ENCODE measurements at regions not wholly inside any gene's neighbourhood (a gene's known extent, or its start where the extent isn't known, plus 50 kb on each side); places are given as distances from the start of the nearest gene placed in this dataset.
"Not testable (repeated sequence)": the region's sequence is repeated elsewhere in the genome, so short reads cannot be mapped to it uniquely, and the experiment has no call there.

DNA sequence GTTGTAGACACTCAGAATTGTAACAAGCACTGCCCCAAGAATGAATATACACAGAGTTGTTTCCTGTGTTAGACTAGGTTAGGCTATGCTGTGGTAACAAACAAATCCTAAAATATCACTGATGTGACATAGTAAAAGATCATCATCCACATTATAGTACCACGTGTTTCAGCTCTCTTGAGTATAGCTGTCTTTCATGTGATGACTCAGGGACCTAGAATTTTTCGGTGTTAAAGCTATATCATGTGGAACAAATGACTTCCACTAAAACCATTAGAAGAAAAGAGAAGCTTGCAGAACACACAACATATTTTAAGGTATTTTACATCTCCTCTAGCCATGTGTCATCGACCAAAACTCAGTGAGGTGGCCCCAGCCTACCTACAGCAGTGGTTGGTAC is 307.9 kb upstream of the RBMS3 start:
- DNase-seq: no peak

DNA sequence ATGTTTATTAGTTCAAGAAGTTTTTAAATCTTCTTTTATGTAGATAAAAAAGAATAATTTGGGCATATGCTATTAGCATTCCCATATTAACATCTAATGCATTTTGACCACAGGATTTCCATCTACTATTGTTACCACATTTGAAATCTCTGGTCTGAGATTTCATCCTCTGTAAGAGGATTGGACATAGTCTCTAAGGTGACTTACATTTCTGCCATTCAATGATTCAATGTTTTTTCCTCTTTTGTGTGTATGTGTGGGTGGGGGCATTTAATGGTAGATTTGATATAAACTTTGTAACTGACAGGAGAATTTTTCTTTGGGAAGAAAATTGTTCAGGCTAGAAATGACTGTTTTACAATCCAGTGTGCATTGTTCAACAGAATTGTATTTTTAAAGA is 307.3 kb upstream of the RBMS3 start:
- DNase-seq: no peak

- DNase-seq: no peak
Measured at GRCh38 chr3:28978092-28978491, 302.8 kb upstream of the RBMS3 start.

- DNase-seq: no peak
Measured at GRCh38 chr3:28980131-28980530, 300.7 kb upstream of the RBMS3 start.

GRCh38 chr3:28980631-28981030 is 300.2 kb upstream of the RBMS3 start:
- no peak for DNase-seq

DNA sequence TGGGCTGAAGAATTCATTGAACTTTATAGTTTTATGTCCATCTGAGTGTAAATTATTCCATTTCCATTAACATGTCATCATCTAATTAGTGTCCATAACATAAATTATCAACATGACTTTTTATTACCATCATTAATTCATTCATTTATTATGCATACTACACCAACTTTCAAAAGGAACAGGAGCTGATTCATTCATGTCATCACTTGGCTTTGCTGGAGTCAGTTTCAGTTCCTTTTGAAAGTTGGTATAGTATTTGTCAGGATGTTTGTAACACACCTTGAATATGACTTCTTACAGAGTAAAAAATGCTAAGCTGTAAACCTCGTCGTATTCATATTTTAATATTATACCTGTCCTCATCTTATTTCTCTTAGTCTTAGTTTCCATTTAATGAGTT is 298.0 kb upstream of the RBMS3 start:
- no peak for DNase-seq

DNA sequence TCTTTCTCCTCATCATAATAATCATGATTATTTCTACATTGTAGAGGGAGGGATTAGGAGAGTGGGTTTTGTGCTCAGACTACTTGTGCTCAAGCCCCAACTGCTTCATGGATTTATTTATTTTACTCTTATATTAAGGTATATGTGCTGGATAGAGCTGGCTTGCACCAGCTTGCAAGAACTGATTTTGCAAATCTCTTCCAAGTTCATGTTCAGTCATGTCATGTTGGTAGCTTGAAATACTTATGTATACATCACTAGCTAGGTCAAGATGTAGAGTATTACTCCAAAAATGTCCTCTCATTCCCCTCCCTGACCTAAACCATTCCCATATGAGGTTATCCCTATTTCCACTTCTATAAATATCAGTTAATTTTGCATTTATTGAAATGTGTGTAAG is 293.9 kb upstream of the RBMS3 start:
- no peak for DNase-seq

GRCh38 chr3:28989646-28990089 is 291.2 kb upstream of the RBMS3 start:
- DNase-seq: no peak

GRCh38 chr3:28994161-28994905 is 286.5 kb upstream of the RBMS3 start:
- DNase-seq: no peak

DNA sequence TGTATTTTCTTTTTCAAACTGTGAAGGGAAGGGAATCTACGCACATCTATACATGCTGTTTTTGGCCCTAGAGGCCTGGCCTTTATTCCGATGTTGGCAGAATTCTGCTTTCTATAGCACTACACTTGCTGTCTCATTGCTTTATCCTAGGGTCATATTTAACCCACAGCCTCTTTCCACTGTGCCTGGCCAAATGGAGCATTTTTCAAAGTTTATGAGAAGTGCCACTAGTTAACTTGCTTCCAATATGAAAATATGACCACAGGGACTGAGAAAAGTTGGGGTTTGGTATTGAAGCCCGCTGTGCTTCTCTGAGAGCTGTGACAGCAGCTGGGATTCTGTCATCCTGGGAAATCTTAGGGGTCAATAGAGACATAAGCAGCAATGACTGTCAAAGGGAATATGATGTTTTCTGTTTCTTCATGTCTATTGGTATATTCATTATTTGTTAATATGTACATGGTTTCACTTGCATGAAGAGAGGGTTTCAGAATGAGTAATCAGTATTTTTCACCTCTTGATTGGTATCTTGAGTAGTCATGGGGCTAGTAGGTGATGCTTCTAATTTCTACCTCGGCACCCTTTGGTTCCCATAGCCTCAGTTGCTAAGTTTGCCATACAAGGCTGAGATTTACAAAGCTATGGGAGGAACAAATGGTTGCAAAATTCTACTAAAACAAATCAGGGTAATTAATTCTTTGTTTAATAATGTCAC is 275.8 kb upstream of the RBMS3 start:
- DNase-seq: no peak

- DNase-seq: no peak
Measured at GRCh38 chr3:29005862-29006261, 275.0 kb upstream of the RBMS3 start.

GRCh38 chr3:29011441-29011840 is 269.4 kb upstream of the RBMS3 start:
- DNase-seq: no peak

DNA sequence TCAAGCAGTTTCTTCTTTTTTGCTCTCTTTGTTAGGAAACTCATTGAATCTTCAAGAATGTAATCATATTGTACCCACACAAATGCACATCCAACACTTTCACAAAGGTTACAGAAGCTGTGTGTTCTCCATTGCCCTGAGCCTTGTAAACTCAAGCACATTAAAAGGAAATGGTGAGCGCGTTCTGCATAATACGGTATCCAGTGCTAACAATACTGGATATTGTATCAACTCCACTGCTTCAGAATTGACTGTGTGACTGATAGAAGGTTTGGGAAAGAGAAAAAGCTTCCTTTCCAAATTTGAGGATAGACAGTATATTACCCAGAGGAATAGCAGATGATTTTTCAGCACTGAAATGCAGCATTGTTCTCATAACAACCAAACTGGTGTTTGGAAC is 268.9 kb upstream of the RBMS3 start:
- no peak for DNase-seq

GRCh38 chr3:29022976-29023375 is 257.9 kb upstream of the RBMS3 start:
- DNase-seq: no peak

GRCh38 chr3:29026286-29026685 is 254.6 kb upstream of the RBMS3 start:
- no peak for DNase-seq

GRCh38 chr3:29026959-29027358 is 253.9 kb upstream of the RBMS3 start:
- no peak for DNase-seq

- DNase-seq: not testable (repeated sequence)
Measured at GRCh38 chr3:29031175-29031574, 249.7 kb upstream of the RBMS3 start.

- no peak for DNase-seq
Measured at GRCh38 chr3:29033511-29033910, 247.4 kb upstream of the RBMS3 start.

GRCh38 chr3:29050155-29050554 is 230.7 kb upstream of the RBMS3 start:
- no peak for DNase-seq

DNA sequence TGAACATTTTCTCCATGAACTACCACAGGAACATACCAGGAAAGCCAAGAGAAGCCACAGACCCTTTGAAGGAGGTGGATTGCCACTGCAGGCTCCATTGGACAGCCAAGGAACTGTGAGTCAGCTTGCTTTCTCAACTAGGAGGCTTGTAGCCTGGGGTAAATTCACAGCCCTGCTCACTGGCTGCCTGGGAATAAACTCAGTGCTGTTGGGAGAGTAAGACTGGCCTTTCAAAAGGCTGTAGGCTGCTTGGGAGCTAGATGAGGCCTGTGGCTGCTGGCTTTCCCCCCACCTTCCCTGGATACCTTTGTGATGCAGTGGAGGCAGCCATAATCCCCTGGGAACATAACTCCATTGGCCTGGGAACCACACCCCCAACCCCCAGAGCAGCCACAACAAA is 223.5 kb upstream of the RBMS3 start:
- no peak for DNase-seq

DNA sequence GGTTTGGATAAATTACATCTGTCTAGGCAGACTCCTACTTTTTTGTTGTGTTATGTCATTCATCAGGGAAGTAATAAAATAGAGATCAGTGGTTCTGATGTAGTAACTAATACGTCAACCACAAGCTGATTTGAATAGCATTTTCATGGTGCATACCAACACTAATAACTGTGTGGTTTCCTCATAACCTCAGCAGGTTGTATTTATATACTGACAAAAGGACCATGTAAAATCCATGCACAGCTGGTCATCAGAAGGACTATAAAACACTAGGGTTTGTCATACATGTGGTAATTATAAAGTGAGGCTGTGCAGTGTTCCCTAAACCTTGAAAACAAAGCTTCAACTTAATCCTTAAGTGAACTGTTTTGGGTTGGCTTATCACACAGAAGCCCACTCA is 216.8 kb upstream of the RBMS3 start:
- DNase-seq: no peak

DNA sequence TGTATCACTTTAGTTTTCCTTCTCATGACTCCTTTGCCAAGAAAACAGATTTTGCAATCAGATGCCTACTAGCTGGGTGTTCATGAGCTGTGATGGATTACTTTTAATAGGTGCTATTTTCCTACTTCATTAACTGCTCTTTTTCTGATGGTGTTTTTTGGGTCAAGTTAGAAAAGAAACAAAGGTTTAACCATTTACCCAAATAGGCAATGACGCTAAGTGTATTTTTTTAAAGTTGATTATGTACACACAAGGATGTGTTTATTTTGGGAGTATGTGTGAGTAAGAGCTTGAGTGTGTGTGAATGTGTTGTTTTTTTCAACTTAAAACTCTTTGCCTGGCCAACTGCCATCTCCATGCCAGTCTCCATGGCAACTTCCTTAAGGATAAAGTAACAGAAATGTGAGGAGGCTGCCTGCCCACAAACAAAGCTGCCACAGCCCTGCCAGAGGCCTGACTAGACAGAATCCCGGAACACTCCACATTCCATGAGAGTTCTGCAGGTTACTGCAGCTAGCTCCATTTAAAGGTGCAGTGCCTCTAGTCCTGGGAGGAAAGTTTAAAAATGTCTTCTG is 215.6 kb upstream of the RBMS3 start:
- DNase-seq: no peak

GRCh38 chr3:29067007-29067406 is 213.9 kb upstream of the RBMS3 start:
- DNase-seq: no peak

- DNase-seq: no peak
Measured at GRCh38 chr3:29070959-29071634, 209.8 kb upstream of the RBMS3 start.

All from hematopoietic multipotent progenitor cell treated with erythropoietin and hydrocortisone succinate and interleukin-3 and kit ligand, for 8 days (in vitro differentiated cells).